Gastroesophageal sphincter (tissue), 3 donors: ENCODE measurements at regions not wholly inside any gene's neighbourhood (a gene's known extent, or its start where the extent isn't known, plus 50 kb on each side); places are given as distances from the start of the nearest gene placed in this dataset.

ENCODE experiments used
- CTCF ChIP-seq, 4 experiments: fragments of 200-600 bp in 2 of 4; fragments of 450-650 bp in 2 of 4; sonication (generic) in 1 of 4; IDR thresholded peaks; one replicate each; pipeline ENCODE4 v1.5.1; 2017 to 2019; ENCODE audit warnings: antibody characterized with exemption in 4 of 4, mild to moderate bottlenecking in 2 of 4, moderate library complexity in 2 of 4
- EP300 ChIP-seq: sonication (generic); formaldehyde crosslinking; IDR thresholded peaks from one replicate; pipeline ENCODE4 v1.6.1; 2017; ENCODE audit warnings: antibody characterized with exemption, mild to moderate bottlenecking
- POLR2A ChIP-seq, 2 donors: fragments of 450-650 bp; IDR thresholded peaks; one replicate each; pipeline ENCODE4 v1.6.1; 2017; ENCODE audit warnings: antibody characterized with exemption in 2 of 2, mild to moderate bottlenecking in 2 of 2, moderate library complexity in 1 of 2
- POLR2AphosphoS5 ChIP-seq: sonication (generic); formaldehyde crosslinking; IDR thresholded peaks from one replicate; pipeline ENCODE4 v1.6.1; 2017; ENCODE audit warnings: antibody characterized with exemption

- no peak for TF ChIP-seq POLR2A (IDR thresholded peaks at IDR 0.05)
- TF ChIP-seq CTCF (IDR thresholded peaks at IDR 0.05), result no peak
- TF ChIP-seq POLR2AphosphoS5, result no peak
- TF ChIP-seq EP300, result no peak
These were observed 263.8 kb downstream of the NKX6-1 start for GRCh38 chr4:84235126-84235944.
